HG02623 (cell line): ENCODE measurements at regions not wholly inside any gene's neighbourhood (a gene's known extent, or its start where the extent isn't known, plus 50 kb on each side); places are given as distances from the start of the nearest gene placed in this dataset.

Experiments
- ATAC-seq: cut with Tn5 transposase; IDR thresholded peaks from one replicate; pipeline ENCODE4 v1.9.1; 2021; ENCODE audit warnings: moderate library complexity; ENCODE audit not compliant: unreplicated experiment

DNA sequence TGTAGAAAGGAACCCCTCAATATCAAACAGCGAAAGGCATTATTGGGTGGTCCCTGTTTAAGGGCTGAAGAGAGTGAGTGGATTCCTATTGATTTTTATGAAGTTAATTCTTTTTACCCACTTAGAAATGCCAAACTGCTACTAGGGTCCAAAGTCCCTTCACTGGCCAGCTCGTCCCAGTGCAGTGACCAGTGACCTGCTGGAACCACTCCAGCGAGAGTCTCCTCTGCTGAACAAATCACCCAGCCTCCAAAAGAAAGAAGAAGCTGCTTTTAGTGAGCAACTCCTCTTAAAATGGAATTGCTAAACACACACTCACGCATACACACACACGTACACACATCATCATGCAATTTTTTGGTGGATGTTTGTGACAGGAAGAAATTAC, 198.2 kb upstream of the PLEKHG7 start:
- no peak for ATAC-seq

DNA sequence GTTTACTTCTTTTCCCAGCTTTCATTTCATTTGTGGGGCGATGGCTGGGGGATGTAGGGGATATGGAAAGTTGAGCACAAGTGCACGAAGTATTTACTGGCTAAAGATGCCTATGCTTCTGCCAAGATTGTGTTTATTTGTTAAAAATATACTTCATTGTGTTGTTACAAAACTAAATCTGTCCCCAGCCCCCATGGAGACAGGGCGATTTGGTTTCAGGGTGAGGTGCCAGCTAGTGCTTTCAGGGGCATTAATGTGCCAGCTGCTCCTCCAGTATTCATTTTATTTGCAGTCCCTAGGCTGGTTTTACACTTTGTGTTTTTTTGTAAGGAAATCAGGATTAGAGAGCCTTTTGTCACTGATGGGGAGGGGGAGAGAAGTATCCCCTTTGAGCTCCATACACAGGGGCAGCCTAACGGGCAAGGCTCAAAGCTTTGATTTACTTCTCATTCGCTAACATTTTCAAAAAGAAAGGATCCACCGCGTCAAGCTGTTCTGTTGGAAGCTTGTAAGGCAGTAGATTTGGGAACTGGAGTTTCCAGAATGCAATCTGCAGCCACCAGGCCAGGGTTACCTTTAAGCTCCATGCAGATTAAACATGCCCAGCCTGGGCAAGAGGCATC, 198.7 kb upstream of the PLEKHG7 start:
- no peak for ATAC-seq

DNA sequence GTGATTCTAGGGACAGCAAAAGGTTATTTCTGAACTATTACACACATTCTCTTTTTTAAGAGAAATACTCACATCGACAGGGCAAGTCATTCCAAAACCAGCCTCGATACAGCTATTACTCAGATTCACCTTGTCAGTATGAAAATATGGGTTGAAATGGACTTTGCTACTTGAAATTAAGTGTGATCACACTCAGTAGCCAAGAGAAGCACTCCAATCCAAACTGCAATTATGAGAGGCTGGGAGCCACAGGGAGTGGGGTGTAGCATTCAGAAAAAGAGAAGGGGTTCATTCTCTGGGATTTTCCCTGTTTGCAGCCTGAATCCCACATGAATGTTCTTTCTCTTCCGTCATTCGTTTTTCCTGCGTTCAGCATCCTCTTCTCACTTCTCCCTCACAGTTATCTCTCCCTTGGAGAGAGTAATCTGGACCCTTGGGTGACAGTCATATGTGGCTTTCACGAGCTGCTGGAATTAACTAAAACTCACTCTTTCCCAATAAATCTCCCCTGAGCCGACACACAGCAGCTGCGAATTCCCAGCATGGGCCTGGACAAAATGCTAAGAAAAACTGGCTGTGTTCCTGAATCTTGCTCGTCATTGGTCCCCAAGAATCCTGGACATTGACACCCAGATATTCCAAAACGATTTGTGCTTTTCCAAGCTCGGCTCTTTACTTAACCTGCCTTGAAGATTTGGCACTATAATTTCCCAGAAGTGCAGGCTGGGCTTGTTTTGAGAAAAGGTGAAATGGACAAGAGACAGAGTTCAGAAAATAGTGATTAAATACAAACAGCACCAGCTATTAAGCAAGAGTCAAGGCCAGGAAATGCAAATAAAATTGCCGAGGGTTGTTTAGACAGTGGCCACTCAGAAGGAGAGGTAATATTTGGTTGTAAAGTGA, 199.5 kb upstream of the PLEKHG7 start:
- peak; percentile 46 for ATAC-seq

DNA sequence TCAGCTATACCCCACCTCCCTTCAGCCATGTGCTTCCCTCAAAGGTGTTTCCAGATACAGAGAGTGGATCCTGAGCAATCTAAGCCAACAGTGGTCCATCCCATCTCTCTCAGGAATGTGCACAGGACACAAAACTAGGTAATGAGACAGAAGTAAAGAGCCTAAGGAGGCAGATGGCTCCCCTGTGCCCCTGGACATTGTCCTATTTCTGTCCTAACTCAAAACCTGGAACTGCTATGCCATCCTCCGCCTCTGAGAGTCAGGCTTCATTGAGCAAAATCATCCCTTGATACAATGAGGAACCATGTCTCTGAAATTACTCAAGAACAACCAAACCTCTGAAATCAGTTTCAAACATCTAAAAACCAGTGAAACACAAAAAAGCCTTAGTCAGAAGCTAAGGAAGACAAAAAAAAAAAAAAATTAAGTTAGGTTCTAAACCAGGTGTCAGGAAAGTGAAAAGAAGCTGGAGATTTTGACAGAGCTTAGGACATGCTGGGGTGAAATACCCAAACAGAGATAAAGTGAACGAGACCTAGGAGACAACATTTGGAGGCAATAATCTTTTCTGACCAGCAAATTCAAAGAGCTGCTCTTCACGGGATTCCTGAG, 200.3 kb upstream of the PLEKHG7 start:
- ATAC-seq = peak; percentile 35

DNA sequence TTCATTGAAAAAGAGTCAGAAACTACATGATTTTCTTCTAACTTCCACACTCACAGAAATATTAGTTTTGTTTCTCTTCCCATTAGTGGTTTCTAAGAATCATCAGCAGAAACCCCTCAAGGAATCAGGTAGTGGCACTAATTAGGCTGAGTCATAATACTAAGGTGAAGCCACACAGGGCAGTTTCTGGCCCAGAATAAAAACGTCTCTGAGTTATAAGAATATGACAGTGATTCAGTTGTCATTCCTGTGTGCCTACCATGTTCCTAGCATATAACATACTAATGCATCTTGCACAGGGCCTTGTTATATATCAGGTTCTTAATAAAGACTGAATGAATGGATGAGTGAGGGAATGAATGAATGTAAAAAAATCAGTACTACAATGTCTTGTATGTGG, 206.0 kb upstream of the PLEKHG7 start:
- peak; percentile 44 for ATAC-seq

DNA sequence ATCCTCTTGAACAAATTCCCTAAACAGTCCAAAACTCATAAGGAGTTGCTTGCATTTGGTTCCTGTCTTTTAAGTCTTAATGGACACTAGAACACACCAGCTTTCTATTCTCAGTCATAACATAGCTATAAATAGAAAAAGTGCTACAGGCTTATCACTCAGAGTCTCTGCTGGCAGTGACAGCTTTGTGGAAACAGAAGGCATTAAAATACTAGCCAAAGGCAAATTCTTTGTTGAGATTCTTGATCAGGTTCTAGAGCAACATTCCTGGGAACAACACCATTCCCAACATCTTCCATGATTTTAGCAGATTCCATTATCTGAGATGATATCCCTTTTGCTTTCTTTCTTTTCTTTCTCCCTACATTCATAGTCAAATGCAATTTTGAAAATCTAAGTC, 207.7 kb upstream of the PLEKHG7 start:
- no peak for ATAC-seq

DNA sequence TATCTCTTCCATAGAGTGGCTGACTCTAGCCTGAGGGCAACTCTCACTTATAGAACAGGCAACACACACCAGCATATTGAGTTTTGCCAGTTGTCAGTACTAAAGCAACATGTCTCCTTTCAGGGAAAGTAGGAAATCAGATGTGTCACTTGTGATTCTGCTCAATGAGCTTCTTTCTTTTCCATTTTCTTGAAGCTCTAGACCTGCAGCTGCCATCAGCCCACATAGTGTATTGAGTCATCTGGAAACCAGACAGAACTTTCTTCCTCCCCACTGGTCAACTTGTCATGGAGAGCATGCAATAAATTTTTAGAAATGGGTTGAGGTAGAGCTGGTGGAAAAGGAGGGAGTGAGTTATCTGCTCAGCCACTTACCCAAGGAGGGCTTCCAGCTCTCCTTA, 209.0 kb upstream of the PLEKHG7 start:
- ATAC-seq = peak; percentile 73

DNA sequence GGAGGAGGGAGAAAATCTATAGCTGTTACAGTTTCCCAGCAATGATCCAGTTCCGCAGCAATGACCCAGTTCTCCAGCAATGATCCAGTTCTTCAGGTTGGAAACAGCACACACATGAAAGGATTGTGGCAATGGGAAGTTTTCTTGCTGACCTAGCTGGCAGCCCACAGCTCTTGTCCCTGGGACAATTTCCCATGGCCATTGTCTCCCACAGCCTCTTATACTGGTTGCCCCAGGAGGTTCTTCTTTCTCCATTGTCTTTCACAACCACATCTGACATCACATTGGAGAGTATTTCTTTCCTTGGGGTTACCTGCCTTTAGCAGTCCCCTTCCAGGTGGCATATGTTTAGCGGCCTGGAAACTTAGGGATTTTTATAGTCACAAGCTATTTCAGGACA, 209.8 kb upstream of the PLEKHG7 start:
- no peak for ATAC-seq

DNA sequence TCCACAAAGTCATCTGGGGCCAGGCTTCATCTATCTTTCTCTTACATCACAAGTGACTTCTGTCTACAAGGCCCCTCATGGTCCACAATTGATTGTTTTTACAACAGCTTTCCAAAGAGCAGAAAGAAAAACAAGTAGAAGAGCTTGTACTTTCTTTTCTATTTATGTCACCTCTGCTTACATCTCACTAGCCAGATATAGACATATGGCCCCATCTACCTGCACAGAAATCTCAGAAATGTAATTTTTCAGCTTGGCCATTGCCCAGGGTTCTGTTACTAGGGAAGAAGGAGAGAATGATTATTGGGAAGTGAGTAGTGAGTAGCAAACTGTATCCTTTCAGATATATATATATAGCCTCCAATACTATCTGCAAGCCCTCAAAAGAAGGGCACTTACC, 210.5 kb upstream of the PLEKHG7 start:
- no peak for ATAC-seq

DNA sequence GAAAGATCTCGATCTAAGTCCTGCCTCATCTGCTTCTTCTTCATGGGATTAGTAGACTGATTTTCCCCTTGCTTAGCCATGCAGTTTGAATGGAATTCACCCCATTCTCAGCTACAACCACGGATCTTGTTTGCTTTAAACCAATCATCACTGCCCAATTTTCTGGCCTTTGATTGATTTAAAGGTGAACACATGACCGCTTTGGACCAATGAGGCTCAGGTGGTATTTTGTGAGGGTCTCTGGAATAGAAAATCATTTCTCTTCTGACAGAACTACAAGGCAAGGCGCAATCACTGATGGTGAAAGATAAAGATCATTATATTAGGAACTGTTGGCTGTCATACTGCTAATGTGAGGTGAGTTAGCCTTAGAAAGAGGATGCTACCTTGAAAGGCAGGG, 213.0 kb upstream of the PLEKHG7 start:
- no peak for ATAC-seq

DNA sequence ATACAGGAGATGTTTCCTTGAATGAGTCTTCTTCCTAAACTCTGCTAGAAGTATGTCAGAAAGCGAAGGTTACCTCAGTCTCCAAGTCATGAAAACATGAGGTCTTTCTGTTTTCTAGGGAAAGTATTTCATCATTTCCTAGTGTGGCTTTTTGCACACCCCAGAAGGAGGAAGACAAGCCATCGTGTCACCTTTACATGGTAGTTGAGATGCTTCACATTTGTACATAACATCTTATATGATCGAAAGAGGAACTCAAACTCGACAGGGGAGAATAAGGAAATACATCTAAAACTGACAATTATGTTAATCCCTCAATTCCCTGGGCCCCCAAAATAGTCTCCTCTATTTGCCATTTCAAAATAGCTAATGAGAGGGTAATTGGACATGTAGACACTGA, 214.1 kb upstream of the PLEKHG7 start:
- ATAC-seq = no peak

DNA sequence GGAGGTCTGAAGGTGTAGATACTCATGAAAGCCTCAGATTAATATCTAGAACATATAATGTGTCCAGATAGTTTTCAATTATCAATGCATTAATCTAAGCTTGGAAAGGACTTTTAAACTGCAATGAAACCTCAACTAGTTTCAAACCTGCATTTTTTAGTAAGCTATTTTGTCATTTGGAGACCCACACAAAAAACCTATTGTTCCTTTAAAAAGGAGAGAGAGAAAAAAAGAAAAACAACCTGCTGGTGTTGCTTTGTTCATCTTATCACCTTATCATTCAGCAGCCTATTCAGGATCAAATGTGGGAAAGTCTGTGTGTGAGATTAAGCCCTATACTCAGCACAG, 215.7 kb upstream of the PLEKHG7 start:
- ATAC-seq = no peak

DNA sequence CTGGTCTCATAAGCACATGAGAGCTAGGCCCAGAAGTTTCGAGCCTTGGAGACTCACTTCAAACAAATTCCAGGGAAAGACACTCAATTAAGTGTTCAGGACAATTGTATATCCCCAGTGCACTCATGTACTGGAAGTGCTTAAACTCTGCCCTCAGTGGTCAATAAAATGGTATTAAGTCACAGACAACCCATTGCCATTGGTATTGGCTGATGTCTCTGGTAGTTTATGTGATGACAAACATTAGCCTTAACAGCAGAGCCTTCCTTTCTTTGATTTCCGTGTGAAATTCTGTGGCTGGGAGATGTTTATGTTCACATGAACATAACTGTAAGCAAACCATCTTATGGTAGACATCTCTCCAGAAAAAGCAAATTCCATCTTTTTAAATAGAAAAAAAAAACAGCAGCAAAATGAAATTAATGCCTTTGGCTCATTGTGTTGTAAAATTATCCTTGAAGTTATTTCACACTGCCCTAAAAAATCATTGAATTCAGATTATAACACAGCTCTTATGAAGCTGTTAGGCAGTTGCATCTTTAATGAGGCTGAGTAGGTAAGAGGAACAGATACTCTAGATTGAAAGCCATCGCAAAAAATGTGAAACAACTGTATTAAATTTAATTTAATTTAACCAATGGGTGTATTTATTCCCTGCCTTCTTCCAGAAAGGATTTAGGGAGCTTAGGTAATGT, 216.2 kb upstream of the PLEKHG7 start:
- no peak for ATAC-seq

DNA sequence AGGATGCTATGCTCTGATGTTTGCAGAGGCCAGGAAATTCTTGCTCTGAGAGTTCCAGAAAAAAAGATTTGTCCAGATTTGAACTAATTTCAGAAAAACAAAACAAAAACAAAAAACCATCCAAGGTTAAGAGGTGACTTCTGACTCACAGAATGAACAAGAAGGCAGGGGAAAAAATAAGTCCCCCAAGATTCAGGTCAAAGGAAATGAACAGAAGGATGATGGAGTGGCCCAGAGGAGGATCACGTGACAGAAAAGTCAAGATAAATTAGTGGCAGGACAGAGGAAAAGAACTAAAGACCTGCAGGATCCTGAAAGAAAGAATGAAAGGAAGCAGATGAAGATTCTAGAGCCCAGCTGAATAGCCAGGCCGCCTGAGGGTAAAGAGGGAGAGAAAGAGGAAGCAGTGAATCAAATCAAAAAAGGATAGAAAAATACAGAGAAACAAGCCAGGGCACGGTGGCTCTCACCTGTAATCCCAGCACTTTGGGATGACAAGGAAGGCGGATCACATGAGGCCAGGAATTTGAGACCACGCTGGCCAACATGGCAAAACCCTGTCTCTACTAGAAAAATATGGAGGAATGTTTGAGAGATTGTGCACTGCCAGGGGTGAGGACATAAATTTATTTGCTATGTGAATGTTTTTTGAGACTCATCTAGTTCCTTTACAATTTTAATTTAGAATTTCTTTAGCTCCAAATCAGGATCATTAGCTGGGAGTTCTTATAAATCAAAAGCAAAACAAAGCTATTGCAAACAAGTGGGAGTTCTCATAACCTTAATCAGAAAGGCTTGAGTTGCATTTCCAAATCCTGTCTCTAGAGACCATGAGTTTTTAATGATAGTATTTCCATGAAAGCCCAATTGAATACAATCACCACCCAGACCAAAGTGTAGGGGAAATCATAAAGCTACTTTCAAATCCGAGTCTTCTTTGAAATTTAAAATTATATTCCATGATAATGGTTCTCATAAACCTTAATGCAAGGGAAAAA, 217.1 kb upstream of the PLEKHG7 start:
- no peak for ATAC-seq

DNA sequence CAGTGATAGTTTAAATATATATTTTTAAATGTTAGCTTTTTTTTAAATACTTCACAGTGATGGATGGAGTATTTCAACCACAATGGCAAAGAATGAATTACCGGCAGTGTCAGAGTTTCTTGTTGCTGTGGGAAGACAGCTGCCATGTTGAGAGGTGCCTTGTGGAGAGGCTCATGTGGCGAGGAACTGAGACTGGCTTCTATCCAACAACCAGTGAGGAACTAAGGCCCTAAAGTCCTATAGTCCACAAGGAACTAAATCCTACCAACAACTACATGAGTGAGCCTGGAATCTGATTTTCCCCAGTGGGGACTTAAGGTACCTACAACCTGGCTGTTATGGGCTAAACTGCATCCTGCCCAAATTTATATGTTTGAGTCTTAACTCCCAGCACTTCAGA, 220.2 kb upstream of the PLEKHG7 start:
- no peak for ATAC-seq

DNA sequence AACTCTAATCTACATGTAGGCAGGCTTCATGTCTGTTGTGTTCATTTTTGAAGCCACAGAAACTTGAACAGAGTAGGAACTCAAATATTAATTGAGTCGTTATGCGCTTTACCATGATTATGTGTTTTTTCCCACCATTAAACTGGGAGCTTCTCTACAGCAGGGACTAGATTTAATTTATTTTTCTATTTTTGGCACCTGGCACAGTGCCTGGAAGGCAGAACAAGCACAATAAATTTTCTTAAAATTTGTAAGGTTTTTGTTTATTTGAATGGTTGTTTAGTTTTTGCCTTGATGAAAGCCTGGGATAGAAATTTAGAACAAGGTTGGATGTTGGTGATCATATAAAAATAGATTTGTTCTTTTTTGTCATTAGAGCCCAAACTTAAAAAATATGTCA, 221.7 kb upstream of the PLEKHG7 start:
- no peak for ATAC-seq

DNA sequence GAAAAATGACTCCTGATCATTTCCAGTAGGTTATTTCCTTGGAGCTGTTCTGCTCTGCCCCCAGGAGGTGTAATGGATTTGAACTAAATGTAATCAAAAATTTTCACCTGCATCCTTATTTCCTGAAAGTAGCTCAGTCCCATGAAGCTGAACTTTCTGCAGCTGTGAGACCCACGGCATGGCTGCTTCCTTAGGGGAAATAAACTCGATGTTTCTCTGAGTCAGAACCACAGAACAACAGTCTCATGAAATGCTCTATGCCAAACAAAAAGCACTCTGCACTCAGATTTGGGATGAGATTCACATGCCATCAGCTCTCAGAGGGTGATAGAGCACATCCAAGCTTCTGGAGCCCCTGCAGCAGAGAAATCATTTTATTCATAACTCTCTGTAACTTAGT, 224.1 kb upstream of the PLEKHG7 start:
- ATAC-seq = no peak

DNA sequence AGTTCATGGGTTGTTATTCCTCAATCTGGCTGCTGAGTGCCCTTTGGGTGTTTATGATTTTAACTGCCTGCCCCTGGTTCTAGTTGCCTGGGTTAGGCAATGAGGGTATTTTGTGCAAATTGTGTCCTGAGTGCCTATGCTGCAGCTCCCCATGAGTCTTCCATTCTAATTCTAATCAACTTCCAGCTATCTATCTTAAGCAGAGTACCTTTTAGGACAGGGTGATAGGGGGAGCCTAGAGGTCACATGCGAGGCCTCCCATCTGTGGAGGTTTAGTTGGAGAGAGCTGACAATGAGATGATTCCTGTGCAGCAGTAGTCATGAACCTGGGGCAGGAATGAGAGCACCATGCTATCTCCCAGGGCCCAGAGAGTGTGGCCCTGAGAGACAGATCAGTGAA, 225.9 kb upstream of the PLEKHG7 start:
- ATAC-seq = no peak

DNA sequence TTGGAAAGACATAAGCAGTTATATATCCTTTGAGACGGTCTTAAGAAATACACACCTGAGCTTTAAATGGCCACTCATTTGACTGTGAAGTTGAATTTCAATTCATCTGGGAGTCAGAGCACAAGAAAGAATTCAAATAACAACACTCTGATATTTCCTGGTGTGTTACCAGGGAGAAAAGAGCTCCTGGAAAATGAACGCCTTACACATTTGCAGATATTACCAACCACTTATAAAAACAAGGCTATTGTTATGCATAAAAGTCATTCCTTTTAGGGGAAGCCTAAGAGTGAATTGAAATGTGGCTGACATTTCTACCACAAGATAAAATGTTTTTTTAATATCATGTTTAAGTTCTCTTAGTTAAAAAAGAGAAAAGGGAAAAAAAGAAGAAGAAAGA, 229.2 kb upstream of the PLEKHG7 start:
- no peak for ATAC-seq

DNA sequence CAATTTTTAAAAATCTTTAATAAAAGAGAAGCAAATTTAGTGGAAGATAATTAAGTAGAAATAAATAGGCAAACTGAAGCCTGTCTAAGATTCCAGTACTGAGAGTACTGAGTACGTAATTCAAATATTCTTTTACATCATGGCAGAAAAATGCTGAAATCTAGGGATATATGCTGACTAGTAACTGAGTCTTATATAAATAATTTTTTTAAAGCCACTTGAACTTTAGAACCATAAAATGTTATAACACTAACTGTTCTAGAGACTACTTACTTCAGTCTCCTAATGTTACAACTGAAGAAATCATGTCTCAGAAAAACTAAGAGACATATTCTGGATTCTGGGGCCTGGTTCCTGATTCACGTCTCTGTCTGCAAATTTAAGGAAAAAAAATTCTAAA, 230.6 kb upstream of the PLEKHG7 start:
- ATAC-seq = no peak

DNA sequence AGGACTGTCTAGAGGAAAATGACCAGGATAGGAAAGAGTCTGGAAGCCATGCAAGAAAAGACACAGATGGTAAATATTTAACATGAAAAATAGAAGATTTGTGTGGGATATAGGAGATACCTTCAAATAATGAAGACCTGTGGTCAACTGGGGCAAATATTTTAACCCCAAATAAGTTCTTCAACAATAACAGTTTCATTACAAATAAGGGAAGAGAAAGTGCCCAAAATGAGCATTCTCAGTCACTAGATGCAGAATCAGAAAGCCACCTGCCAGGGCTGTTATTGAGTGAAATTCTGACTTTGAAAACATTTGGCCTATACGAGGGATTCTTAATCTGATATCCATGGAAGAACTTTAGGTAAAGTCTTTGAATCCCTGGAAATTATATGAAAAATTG, 231.2 kb upstream of the PLEKHG7 start:
- peak; percentile 40 for ATAC-seq
